Adrenal gland (tissue), 9 donors: ENCODE measurements at regions not wholly inside any gene's neighbourhood (a gene's known extent, or its start where the extent isn't known, plus 50 kb on each side); places are given as distances from the start of the nearest gene placed in this dataset.
"Not testable (repeated sequence)": the region's sequence is repeated elsewhere in the genome, so short reads cannot be mapped to it uniquely, and the experiment has no call there.

Experiments used
- DNase-seq, 7 donors: peaks; one replicate each; pipeline ENCODE4 v3.0.0-alpha.2; 2019 to 2020
- H3K27ac ChIP-seq, 5 donors: fragments of 200-600 bp; sonication (generic) in 4 of 5; 1 replicate in 3 of 5; 2 replicates in 2 of 5; pipeline versions ENCODE4 v1.5.1 to v1.8.0; 2016 to 2020; ENCODE audit warnings: mild to moderate bottlenecking in 1 of 5
- H3K27me3 ChIP-seq: fragments of 200-600 bp; 2 replicates; pipeline ENCODE4 v1.8.0; 2021
- H3K36me3 ChIP-seq, 2 donors: fragments of 200-600 bp; replicated peaks in 1 of 2; 1 replicate in 1 of 2; 2 replicates in 1 of 2; pipeline versions ENCODE4 v1.5.1 to v1.8.0; 2018 to 2022
- H3K4me1 ChIP-seq, 2 donors: fragments of 200-600 bp; replicated peaks in 1 of 2; 1 replicate in 1 of 2; 2 replicates in 1 of 2; pipeline versions ENCODE4 v1.5.1 to v1.8.0; 2018 to 2021
- H3K4me3 ChIP-seq, 4 donors: fragments of 200-600 bp; sonication (generic) in 3 of 4; one replicate each; pipeline ENCODE4 v1.5.1; 2016 to 2018
- H3K9me3 ChIP-seq, 3 donors: fragments of 200-600 bp; sonication (generic) in 1 of 3; replicated peaks in 1 of 3; 1 replicate in 2 of 3; 2 replicates in 1 of 3; pipeline versions ENCODE4 v1.5.1 to v1.8.0; 2016 to 2021
- CTCF ChIP-seq, 6 experiments: fragments of 450-650 bp in 4 of 6; fragments of 200-600 bp in 2 of 6; sonication (generic) in 1 of 6; IDR thresholded peaks; 1 replicate in 5 of 6; 2 replicates in 1 of 6; pipeline versions ENCODE4 v1.5.1 to v1.8.0; 2016 to 2021; ENCODE audit warnings: antibody characterized with exemption in 6 of 6, mild to moderate bottlenecking in 2 of 6, moderate library complexity in 1 of 6
- POLR2A ChIP-seq, 2 donors: fragments of 450-650 bp; IDR thresholded peaks; one replicate each; pipeline ENCODE4 v1.6.1; 2017; ENCODE audit warnings: antibody characterized with exemption in 2 of 2, mild to moderate bottlenecking in 2 of 2, moderate library complexity in 1 of 2
- WGBS, 4 donors: extraction: QIAGEN DNeasy Blood & Tissue Kit in 2 of 4; methylation state at CpG; one replicate each; pipeline versions ENCODE4 v1.1.5 to v1.1.7; 2013 to 2017; 5-methylcytosine and 5-hydroxymethylcytosine counted together
- intact Hi-C, 2 donors: fragments of 100-400 bp; cut with DNase I; formaldehyde crosslinking; loops; one replicate each; pipeline versions ENCODE4 v1.14.1 to v1.15.0; 2022 to 2023
- small RNA-seq, 2 donors: library from RNA; depleted of rRNA; stranded (forward); fragments of <200 nt; gene quantifications; one replicate each; pipeline ENCODE3, GENCODE V24; 2016
- donor health status: healthy with polysubstance abuse.
- donor health status: Bipolar disorder and iron deficiency.
- donor health status: DM: yes; HTN: yes; CAD: no.
- donor health status: DM: no; HTN: no; CAD: no.
- donor health status: DM: no; HTN: no; CAD: no.

GRCh38 chr6:87753131-87753685, 51.2 kb upstream of the AKIRIN2 start:
- no peak overlapping the region for H3K4me3 ChIP-seq
- H3K27ac ChIP-seq = no peak overlapping the region
- whole genome bisulfite sequencing, 4 donors = 48 to 67% (median 56%) methylated on average over 4 of the region's 4 CpGs
- no peaks in the 10 kb centered on the region for H3K27me3 ChIP-seq
- no peak for DNase-seq
- intact Hi-C loops = no loop called here
- no peak for TF ChIP-seq CTCF (IDR thresholded peaks at IDR 0.05)
- TF ChIP-seq POLR2A (IDR thresholded peaks at IDR 0.05) = no peak
- no peaks in the 10 kb centered on the region for H3K9me3 ChIP-seq
- H3K36me3 ChIP-seq = no peaks in the 10 kb centered on the region
- no peaks in the 10 kb centered on the region for H3K4me1 ChIP-seq

- DNase-seq, H3K9me3 ChIP-seq, H3K4me3 ChIP-seq, intact Hi-C loops, H3K36me3 ChIP-seq, H3K27me3 ChIP-seq, H3K4me1 ChIP-seq, H3K27ac ChIP-seq: not testable (repeated sequence)
- 89 to 95% (median 93%) methylated on average over 11 of the region's 11 CpGs for WGBS, 4 donors
These were observed 50.5 kb upstream of the AKIRIN2 start for GRCh38 chr6:87752503-87752902.

Small RNA genes lying in the stretch of these regions (small RNA-seq; reads per million reads assigned to genes)
- 0 reads per million in 2 donors for gene RF00019
- 0 reads per million in 2 donors for gene RN7SL183P
